Keratinocyte (primary cell): ENCODE measurements at regions not wholly inside any gene's neighbourhood (a gene's known extent, or its start where the extent isn't known, plus 50 kb on each side); places are given as distances from the start of the nearest gene placed in this dataset.

Experiments
- DNase-seq: peaks from one replicate; pipeline ENCODE4 v3.0.0-alpha.2; 2011; ENCODE audit warnings: low read depth, missing footprints, low spot score
- FAIRE-seq: peaks from 2 replicates; lab custom pipeline; 2011; peaks lifted over from hg19 to GRCh38; lab: Jason Lieb, UNC
- H2AFZ ChIP-seq: 2 replicates; pipeline ENCODE4 v1.6.0; 2012; ENCODE audit warnings: low read length, control low read depth, inconsistent platforms; ENCODE audit not compliant: control insufficient read depth
- H3K27ac ChIP-seq: 2 replicates; pipeline ENCODE4 v1.5.1; 2011; ENCODE audit warnings: low read length; ENCODE audit not compliant: control insufficient read depth, insufficient read depth
- H3K27me3 ChIP-seq: 3 replicates; pipeline ENCODE4 v1.6.0; 2011; ENCODE audit warnings: low read length; ENCODE audit not compliant: control insufficient read depth, insufficient read depth; ENCODE audit errors: extremely low read depth
- H3K36me3 ChIP-seq, 2 experiments: 2 replicates in 1 of 2; 3 replicates in 1 of 2; pipeline ENCODE4 v1.5.1; 2011; ENCODE audit warnings: low read length in 2 of 2, mild to moderate bottlenecking in 1 of 2; ENCODE audit not compliant: control insufficient read depth in 2 of 2, insufficient read depth in 2 of 2; ENCODE audit errors: extremely low read depth in 1 of 2
- H3K4me1 ChIP-seq: 3 replicates; pipeline ENCODE4 v1.5.1; 2011; ENCODE audit warnings: low read length; ENCODE audit not compliant: control insufficient read depth, insufficient read depth; ENCODE audit errors: extremely low read depth
- H3K4me2 ChIP-seq: 3 replicates; pipeline ENCODE4 v1.6.0; 2011; ENCODE audit warnings: low read depth, low read length; ENCODE audit not compliant: control insufficient read depth, insufficient read depth; ENCODE audit errors: extremely low read depth
- H3K4me3 ChIP-seq, 3 experiments: fragments of 200-600 bp in 1 of 3; sonication (generic) in 1 of 3; 2 replicates in 2 of 3; 3 replicates in 1 of 3; pipeline ENCODE4 v1.5.1; 2011 to 2016; ENCODE audit warnings: low read length in 3 of 3, mild to moderate bottlenecking in 3 of 3, control low read depth in 2 of 3, inconsistent platforms in 1 of 3, low read depth in 1 of 3, mixed read lengths in 1 of 3, mixed run types in 1 of 3, moderate library complexity in 1 of 3; ENCODE audit not compliant: control insufficient read depth in 2 of 3, insufficient read depth in 2 of 3; ENCODE audit errors: extremely low read depth in 1 of 3
- H3K79me2 ChIP-seq: 2 replicates; pipeline ENCODE4 v1.6.0; 2012; ENCODE audit warnings: low read length; ENCODE audit not compliant: control insufficient read depth, insufficient read depth
- H3K9ac ChIP-seq: 3 replicates; pipeline ENCODE4 v1.6.0; 2011; ENCODE audit warnings: low read length; ENCODE audit not compliant: control insufficient read depth, insufficient read depth; ENCODE audit errors: extremely low read depth
- H3K9me1 ChIP-seq: 3 replicates; pipeline ENCODE4 v1.6.0; 2011; ENCODE audit warnings: low read length; ENCODE audit not compliant: control insufficient read depth, insufficient read depth; ENCODE audit errors: extremely low read depth
- H3K9me3 ChIP-seq: 2 replicates; pipeline ENCODE4 v1.5.1; 2012; ENCODE audit warnings: low read depth, low read length; ENCODE audit not compliant: control insufficient read depth
- H4K20me1 ChIP-seq: 3 replicates; pipeline ENCODE4 v1.6.0; 2011; ENCODE audit warnings: low read length; ENCODE audit not compliant: control insufficient read depth, insufficient read depth; ENCODE audit errors: extremely low read depth
- CTCF ChIP-seq, 3 experiments: IDR thresholded peaks in 1 of 3; conservative IDR thresholded peaks in 1 of 3; optimal IDR thresholded peaks in 1 of 3; 2 replicates in 2 of 3; 3 replicates in 1 of 3; pipeline versions ENCODE3 to v1.5.1; 2011; ENCODE audit warnings: low read length in 3 of 3, mild to moderate bottlenecking in 3 of 3, moderate library complexity in 2 of 3, control low read depth in 1 of 3, inconsistent platforms in 1 of 3; ENCODE audit not compliant: insufficient read depth in 2 of 3; ENCODE audit errors: extremely low read depth in 1 of 3
- EZH2 ChIP-seq: IDR thresholded peaks from one replicate; pipeline ENCODE4 v1.6.1; 2012; ENCODE audit warnings: inconsistent platforms, mild to moderate bottlenecking, low read length, moderate library complexity
- dilution Hi-C: fragments of 300-500 bp; cut with MboI; formaldehyde crosslinking; loops from one replicate; pipeline ENCODE4 v1.7.0; 2020; ENCODE audit warnings: low sequenced_read_pairs; ENCODE audit not compliant: extremely low pct_ligation_motif_present

GRCh38 chr2:144012304-144012703 is 507.6 kb downstream of the ZEB2 start:
- no peaks in the 10 kb centered on the region for H3K36me3 ChIP-seq
- H4K20me1 ChIP-seq, result no peaks in the 10 kb centered on the region
- no peaks in the 10 kb centered on the region for H3K9me1 ChIP-seq
- H3K4me3 ChIP-seq, result no peak overlapping the region
- H3K27me3 ChIP-seq, result no peaks in the 10 kb centered on the region
- TF ChIP-seq CTCF (optimal IDR thresholded peaks at IDR 0.05 in 1 of 3, IDR thresholded peaks at IDR 0.05 in 1 of 3, conservative IDR thresholded peaks at IDR 0.05 in 1 of 3; ENCODE audit: extremely low read depth in 1 of 3, insufficient read depth in 2 of 3, low read length in 3 of 3) (no peak), EZH2 (no peak)
- no peaks in the 10 kb centered on the region for H3K79me2 ChIP-seq
- H3K4me2 ChIP-seq, result peak overlapping the region; percentile 35
- no peak overlapping the region for H2AFZ ChIP-seq
- peaks cover 44% of the 10 kb centered on the region for H3K4me1 ChIP-seq
- no peak overlapping the region for H3K9ac ChIP-seq
- H3K27ac ChIP-seq, result peak overlapping the region; percentile 46
- no peaks in the 10 kb centered on the region for H3K9me3 ChIP-seq
- dilution Hi-C loops, result no loop called here
- FAIRE-seq (peak; percentile 79), DNase-seq (peak; percentile 17)

- dilution Hi-C loops, result no loop called here
- no peak for DNase-seq
- Histone ChIP-seq H3K27ac (peak overlapping the region; percentile 46), H3K27me3 (no peaks in the 10 kb centered on the region), H3K9me1 (no peaks in the 10 kb centered on the region), H4K20me1 (no peaks in the 10 kb centered on the region), H3K9me3 (no peaks in the 10 kb centered on the region), H3K9ac (peak overlapping the region; percentile 1), H3K4me3 (no peak overlapping the region), H2AFZ (no peak overlapping the region), H3K79me2 (no peaks in the 10 kb centered on the region), H3K4me1 (peaks cover 44% of the 10 kb centered on the region), H3K36me3 (no peaks in the 10 kb centered on the region), H3K4me2 (peak overlapping the region; percentile 35)
- no peak for TF ChIP-seq CTCF (optimal IDR thresholded peaks at IDR 0.05 in 1 of 3, IDR thresholded peaks at IDR 0.05 in 1 of 3, conservative IDR thresholded peaks at IDR 0.05 in 1 of 3; ENCODE audit: extremely low read depth in 1 of 3, insufficient read depth in 2 of 3, low read length in 3 of 3)
- TF ChIP-seq EZH2, result no peak
- FAIRE-seq, result peak; percentile 71
Observed at GRCh38 chr2:144011553-144011952, 508.4 kb downstream of the ZEB2 start.
